HG02840 (cell line): ENCODE measurements at regions not wholly inside any gene's neighbourhood (a gene's known extent, or its start where the extent isn't known, plus 50 kb on each side); places are given as distances from the start of the nearest gene placed in this dataset.

ENCODE experiments used
- ATAC-seq: cut with Tn5 transposase; IDR thresholded peaks from one replicate; pipeline ENCODE4 v1.9.1; 2021; ENCODE audit warnings: mild to moderate bottlenecking, moderate library complexity, moderate number of reproducible peaks; ENCODE audit not compliant: unreplicated experiment, low FRiP score

DNA sequence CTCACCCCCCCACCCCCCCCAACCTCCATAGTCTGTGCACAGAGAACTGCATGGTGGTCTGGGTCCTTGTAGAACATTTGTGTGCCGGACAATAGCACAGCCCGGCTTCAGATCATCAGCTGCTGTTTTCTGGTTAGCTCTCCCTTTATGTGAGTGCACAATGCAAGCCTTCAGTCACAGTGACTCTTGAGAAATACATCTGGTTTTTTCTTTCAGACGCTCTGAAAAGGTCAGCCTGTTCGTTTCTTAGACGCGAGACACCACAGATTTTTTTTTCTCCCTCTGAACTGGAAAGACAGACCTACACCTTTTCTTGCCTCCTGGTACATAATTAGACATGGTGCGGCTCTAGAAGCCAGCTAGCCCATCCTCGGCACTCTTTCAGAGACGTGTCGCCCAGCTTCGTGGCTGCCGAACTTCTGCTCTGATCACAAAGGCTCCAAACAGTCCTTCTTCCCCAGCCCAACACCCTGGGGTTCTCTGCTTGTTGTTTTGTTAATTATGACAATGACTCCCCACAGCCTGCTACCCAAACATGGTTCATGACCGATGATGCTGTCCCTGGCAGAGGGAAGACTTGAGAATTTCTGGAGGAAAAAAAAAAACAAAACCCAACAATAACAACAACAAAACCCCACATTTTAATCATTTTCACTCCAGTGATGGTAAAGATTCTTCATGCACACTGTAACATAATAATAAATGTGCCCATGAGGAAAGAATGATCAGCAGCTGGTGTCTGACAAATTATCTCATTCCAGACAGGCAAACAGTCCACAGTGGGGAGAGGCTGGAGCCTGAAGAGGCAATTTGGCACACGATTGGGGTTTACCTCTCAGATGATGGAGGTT, 241.4 kb upstream of the ZNF462 start:
- no peak for ATAC-seq

DNA sequence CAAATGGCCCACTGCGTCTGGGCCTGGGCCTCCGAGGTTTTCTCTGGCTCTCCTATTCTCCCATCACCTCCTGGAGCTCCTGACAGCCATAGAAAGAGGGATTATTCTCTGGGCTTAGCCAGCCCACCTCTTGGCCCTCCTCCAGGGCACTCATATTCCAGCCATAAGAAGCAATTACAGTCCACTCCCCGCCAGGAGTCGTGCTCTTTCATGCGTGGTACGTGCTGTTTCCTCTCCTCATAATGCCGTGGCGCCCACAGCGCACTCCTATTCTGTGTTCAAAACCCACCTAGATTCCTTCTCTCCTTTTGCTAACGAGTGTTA, 240.8 kb upstream of the ZNF462 start:
- ATAC-seq = no peak

DNA sequence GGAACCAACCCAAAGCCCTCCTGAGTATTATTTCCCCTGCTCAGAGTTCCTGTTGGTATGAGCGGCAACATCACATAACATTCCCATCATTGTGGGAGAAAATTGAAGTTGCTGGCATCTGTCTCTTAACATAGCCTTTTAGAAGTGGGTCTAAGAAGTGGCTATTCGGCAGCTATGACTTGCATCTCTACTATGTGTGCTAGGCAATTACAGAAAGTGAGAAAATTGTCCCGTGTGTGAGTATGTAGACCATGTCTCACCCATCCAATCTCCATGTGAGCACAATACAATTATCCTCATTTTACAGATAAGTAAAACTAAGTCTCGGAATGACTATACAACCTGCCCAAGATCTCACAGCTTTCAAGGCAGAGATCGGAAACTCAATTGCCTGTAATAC, 239.4 kb upstream of the ZNF462 start:
- ATAC-seq = no peak

DNA sequence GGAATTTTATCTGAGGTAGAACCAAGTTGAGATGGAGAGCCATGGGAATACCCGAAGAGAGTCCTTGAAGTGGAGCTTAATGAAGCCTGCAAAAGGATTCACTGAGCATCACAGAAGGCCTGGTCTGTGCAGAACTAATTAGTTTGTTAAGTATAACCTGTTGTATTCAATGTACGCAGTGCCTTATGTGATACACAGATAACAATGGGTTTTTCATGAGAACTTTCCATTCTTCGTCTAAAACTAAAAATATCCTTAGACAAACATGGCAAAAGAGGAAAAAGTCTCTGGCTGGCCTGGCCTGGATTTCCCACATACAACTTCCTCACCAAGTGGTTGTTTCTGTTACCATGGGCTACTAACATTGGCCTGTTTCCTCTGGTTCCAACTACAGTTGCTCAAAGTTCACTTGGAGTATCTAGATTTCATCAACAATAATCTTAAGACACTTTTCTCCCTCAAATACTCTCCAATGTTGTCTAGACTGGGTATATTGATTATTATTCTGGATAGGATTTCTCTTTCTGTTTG, 237.6 kb upstream of the ZNF462 start:
- no peak for ATAC-seq

DNA sequence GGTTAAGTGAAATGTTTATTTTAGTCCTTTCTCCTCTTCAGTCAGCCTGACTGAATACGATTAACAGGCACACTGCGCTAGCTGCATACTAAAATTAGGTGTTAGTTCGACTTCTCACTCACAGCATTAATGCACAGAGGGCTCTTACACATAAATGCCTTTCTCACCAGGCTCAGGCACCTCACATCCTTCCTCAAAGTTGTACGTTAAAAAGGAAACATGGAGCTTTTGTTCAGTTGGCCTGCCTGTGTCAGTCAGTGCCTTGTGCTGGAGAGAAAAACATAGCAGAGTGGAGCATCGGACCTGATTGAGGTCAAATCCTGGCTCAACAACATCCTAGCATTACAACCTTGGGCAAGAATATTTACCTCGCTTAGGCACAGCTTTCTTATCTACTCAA, 236.0 kb upstream of the ZNF462 start:
- ATAC-seq = no peak

DNA sequence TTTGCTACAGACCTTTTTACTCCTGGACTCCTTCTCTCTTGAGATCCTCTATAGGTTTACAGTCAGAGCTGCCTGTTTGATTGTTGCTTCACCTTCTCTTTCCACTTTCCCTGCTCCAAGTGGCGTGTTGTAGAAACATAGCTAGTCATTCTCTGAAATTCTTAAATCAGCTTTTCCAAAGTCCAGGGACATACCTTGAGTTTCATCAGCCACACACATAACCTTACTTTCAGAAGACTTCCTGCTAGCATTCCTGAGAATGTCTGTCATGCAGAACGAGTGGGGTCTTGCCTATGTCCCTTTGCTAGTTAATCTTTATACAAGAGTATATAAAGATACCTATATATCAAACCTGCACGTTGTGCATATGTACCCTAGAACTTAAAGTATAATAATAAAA, 230.3 kb upstream of the ZNF462 start:
- ATAC-seq = no peak

DNA sequence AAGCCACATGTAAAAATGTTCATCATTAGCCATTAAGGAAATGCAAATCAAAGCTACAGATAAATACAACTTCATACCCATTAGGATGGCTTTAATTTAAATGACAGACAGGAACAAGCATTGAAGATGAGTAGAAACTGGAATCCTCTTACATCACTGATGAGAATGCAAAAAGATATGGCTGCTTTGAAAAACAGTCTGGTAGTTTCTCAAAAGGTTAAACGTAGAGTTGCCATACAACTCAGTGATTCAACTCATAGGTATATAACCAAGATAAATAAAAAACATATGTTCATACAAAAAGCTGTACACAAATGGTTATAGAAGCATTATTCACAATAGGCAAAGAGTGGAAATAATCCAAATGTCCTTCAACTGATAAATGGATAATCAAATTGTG, 228.8 kb upstream of the ZNF462 start:
- no peak for ATAC-seq

DNA sequence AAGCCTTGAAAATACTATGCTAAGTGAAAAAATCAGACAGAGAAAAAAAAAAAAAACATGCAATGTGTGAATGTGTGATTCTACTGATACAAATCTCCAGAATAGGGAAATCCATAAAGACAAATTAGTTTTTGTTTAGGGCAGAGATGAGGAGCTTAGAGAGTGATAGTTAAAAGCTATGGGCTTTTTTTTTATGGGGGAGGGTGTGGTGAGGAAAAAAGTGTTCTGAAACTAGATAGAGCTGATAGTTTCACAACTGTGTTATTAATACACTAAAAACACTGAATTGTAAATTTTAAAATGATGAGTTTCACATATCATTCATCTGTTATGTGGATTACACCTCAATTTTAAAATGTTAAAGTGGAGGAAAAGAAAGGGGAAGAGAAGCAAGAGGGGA, 228.3 kb upstream of the ZNF462 start:
- ATAC-seq = no peak

DNA sequence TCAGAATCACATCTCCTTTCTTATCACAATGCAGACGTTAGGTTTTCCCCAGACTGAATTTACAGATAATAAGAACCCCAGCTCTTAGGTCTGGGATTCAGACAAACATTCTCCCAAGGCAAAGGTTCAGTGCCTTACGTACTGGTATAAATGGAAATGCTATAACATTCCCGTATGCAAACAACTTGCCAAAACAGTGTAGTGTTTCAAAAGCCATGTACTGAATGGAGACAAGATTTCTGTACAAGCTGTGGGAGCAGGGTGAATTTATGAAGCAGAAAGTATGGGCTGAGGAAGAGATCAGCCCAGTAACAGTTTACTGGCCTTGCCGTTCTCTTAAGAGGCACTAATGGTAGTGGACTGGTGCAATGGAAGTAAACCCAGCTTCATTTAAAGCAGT, 225.5 kb upstream of the ZNF462 start:
- ATAC-seq = no peak

DNA sequence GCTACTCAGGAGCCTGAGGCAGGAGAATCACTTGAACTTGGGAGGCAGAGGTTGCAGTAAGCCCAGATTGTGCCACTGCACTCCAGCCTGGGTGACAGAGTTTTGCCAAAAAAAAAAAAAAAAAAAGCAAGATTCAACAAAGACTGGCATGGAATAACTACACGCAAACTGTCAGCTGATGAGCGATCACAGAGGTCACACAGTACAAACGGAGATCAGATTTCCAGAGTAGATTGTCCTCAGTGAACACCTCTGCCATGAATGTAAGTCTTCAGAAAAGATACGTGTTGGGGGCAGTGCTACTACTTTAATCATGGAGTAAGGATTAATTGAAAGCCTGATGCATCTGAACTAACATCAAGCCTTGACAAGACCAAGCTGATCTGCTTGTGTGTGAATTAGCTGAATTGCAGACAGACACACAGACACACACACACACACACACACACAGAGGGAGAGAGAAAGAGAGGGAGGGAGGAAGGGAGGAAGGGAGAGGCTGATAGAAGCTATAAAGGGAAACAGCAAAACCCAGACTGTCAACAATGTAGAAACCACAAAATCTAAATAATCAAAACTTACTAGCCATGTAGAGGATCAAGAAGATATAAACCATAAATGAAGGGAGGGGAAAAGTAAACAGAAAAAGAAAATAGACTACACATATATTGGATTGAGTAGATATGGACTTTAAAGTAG, 222.9 kb upstream of the ZNF462 start:
- ATAC-seq = no peak

DNA sequence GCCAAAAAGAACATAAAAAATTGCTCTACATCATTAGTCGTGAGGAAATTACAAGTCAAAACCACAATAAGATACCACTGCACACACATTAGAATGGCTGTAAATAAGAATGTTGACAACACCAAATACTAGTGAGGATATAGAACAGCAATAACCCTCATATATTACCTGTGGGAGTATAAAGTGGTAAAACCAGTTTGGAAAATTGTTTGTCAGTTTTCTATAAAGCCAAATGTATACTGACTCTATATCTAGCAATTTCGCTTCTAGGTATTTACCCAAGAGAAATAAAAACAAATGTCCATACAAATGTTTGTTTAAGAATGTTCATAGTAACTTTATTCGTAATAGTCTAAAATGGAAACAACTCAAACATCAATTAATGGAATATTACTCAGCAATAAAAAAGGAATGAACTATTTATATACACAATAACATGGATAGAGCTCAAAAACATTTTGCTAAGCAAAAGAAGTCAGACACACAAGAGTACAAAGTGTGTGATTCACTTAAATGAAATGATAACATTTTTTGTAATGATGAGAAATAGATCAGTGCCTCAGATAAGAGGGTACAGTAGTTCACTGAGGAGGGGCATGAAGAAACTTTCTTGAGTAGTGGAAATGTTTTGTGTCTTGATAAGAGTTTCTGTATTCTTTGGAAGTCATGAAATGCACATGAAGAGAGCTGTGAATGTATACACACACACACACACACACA, 219.6 kb upstream of the ZNF462 start:
- no peak for ATAC-seq

DNA sequence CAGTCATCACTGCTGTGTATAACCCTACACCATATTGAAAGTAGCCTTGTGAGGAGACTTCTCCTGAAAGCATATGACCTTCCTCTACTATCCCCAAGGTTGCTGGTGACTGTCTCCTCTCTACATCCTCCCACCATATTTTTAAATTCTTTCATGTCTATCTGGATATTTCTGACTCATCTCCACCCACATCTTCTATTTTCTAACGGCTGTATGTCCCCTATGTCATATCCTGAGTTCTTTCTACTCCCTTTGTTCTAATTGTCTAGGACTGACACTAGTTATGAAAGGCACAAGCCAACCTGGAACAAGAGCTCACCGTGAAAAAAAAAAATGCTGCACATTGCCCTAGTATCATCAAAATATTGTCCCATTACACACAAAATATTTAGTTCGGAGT, 218.3 kb upstream of the ZNF462 start:
- no peak for ATAC-seq

DNA sequence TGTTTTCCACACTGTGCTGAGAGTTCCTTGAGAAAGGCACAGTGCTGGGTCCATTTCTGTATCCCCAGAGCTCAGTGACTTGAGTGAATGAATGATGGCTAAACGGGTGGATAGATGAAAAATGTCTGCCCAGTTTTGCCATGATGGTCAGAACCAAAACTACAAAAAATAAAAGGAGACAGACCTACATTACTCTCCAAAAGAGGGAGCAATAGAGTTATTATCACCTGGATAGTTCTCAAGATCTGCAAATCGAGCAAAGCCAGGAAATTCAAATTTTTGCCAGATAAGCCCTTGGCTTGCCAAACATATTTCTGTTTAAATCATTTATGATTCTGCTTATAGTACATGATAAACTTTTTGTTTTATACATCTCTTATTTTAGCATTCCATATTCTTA, 214.2 kb upstream of the ZNF462 start:
- no peak for ATAC-seq

DNA sequence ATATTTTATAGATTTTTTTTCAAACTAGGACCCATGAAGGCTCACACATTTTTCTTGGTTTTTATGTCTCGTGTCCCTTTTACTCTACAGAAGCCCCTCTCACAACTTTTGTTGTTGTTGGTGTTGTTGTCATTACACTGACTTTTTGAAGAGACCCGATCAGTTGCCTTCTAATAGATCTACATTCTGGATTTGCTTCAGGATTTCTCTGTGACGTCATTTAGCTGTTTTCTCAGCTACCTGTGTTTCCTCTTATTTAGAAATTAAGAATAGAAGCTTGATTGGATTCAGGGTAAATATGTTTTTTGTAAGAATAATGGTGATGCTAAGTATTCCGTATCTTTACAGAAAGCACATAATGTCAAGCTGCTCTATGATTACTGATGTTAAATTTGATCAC, 213.3 kb upstream of the ZNF462 start:
- no peak for ATAC-seq

DNA sequence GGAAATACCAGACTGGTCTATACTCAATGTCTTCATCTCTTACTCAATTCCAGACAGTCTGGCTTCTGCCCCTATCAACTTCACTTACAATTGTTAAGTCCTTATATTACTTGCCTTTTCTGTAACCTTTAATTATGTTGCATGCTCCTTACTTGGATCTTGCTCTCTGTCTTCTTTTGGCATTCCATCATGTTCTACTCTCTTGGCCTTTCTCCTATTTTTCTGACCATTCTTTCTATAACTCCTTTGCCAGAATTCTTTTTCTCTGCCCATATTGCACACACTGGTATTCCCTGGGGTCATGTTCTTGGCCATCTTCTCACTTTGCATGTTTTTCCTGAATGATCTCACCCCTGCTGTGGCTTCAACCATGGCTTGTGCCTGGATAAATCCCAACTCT, 209.8 kb upstream of the ZNF462 start:
- no peak for ATAC-seq

DNA sequence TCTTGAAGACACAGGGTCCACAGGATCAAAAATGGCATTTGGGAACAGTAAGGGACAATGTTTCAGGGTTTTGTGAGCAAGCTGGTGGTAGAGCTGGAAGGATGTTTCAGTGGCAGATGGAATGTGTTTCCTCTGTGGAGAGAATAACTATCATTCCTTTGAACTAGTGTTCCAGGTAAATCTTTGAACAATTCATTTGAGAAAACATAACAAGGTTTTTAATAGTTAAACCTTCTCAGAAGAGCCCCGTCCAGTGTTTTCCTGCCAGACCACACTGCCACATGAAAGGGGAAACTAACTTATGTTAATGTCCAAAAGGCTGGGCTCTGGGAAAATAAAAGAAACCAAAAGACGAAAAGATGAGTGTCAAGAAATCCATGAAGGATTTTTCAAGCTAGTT, 207.0 kb upstream of the ZNF462 start:
- ATAC-seq = no peak

DNA sequence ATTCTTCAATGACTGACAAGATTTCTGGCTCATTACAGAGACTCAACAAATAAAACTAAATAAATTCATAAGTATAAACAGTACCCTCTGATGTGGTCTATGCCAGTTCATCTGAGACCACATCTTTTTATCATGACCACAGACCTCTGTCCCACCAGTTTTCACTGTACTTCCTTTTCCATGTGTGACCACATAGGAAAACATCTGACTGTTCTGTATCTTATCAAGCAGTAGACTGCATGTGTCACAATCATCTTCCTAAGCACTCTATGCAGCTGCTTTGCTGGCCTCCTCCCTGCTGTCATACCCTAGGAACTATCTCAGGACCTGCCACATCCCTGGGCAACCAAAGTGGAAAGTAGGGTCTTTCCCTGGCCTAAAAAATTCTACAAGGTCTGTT, 205.0 kb upstream of the ZNF462 start:
- ATAC-seq = no peak

DNA sequence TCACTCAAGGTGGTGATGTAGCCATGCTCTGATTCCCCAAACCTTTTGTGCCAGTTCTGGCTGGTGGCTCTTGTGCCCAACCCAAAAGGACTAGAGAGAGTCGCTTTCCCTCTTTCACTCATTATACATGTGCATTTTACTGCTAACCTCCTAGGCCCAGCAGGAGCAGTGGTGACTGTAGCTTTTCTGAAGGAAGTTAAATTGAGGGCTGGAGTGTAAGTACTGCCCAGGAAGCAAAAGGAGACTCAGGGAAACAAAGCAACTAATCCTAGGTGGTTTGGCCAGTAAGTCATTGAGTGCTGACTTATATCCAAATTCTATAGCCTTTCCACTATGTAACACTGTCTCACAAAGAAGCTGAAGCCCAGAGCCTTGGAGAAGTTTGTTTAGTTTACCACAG, 194.4 kb upstream of the ZNF462 start:
- no peak for ATAC-seq

DNA sequence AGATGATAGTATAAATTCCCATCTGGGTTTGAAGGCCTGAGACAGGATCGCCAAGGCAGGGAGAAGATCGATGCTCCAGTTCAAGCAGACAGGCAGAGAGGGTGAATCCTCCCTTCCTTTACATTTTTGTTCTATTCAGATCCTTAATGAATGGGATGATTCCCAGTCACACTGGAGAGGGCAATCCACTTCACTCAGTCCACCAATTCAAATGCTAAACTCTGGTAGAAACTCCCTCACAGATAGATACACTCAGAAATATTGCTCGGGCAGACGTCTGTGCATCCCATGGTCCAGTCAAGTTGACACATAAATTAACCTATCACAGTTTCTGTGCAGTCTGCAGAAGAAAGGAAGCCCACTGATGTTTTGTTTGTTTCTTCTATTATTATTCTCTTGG, 193.1 kb upstream of the ZNF462 start:
- no peak for ATAC-seq

DNA sequence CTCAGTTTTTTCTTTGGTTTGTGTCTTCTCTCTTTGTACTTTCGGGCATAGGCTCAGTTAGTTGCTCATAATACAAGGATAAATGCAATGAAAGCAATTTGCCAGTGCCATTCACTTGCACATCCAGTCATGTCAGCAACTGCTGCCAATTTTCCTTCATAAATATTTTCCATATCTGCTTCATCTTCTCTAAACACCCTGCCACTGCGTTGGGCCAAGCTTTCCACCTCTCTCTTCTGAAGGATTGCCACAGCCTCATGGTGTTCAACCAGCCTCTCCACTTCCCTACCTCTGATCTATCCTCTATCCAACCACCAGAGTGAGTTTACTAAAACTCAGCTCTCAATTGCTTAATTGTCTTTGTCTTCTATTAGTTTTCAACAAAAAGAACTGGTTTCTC, 192.5 kb upstream of the ZNF462 start:
- no peak for ATAC-seq

DNA sequence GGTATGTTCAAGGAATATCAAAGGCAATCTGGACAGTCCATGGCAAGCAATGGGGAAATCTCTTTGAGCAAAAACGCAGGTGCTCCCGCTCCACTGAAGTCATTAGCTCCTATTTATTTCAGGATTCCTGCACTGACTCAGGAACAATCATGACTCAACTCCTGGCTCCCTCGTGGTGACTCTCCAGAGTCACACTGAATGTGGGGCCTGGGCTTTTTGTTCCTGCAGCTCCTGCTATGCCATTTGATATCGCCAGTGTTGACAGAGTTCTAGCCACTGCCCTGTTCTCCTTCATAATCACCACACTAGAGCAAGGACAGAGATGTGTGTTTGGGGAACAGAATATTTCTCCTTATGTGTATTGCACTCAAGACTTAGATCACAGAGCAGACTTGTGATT, 187.2 kb upstream of the ZNF462 start:
- no peak for ATAC-seq
